B cell (primary cell): ENCODE measurements at regions not wholly inside any gene's neighbourhood (a gene's known extent, or its start where the extent isn't known, plus 50 kb on each side); places are given as distances from the start of the nearest gene placed in this dataset.

Experiments used
- ATAC-seq: fragments of 200-7000 bp; cut with Tn5 transposase; one replicate; pipeline ENCODE4 v1.10.0; 2021; ENCODE audit warnings: low read depth, mild to moderate bottlenecking, moderate number of reproducible peaks, moderate library complexity
- CTCF ChIA-PET: fragments of 350-600 bp; sonication (Branson Sonifier 250); formaldehyde crosslinking; loops from one replicate; lab custom pipeline; 2021; ENCODE audit warnings: antibody characterized with exemption, inconsistent platforms; lab: Charles Lee
- POLR2A ChIA-PET: fragments of 350-600 bp; sonication (Branson Sonifier 250); formaldehyde crosslinking; loops from one replicate; lab custom pipeline; 2021; ENCODE audit warnings: antibody characterized with exemption; lab: Charles Lee
- DNase-seq: peaks from one replicate; pipeline ENCODE4 v3.0.0; 2013
- H2AFZ ChIP-seq: 2 replicates; pipeline ENCODE4 v1.6.1; 2012; ENCODE audit warnings: mild to moderate bottlenecking, low read depth, low read length; ENCODE audit not compliant: insufficient read depth, poor library complexity, severe bottlenecking
- H3K27ac ChIP-seq, 2 donors: 1 replicate in 1 of 2; 2 replicates in 1 of 2; pipeline ENCODE4 v1.5.1; 2012 to 2013; ENCODE audit warnings: low read length in 2 of 2, mild to moderate bottlenecking in 2 of 2, moderate library complexity in 1 of 2
- H3K27me3 ChIP-seq, 4 experiments: fragments of 200-600 bp in 1 of 4; sonication (generic) in 1 of 4; replicated peaks in 1 of 4; 1 replicate in 2 of 4; 2 replicates in 2 of 4; pipeline versions ENCODE4 v1.6.1 to v1.7.0; 2013 to 2016; ENCODE audit warnings: low read length in 3 of 4, mild to moderate bottlenecking in 2 of 4, mixed read lengths in 1 of 4, moderate library complexity in 1 of 4; ENCODE audit not compliant: insufficient read depth in 4 of 4, control insufficient read depth in 3 of 4; ENCODE audit errors: control extremely low read depth in 1 of 4
- H3K36me3 ChIP-seq, 2 experiments: replicated peaks in 1 of 2; 1 replicate in 1 of 2; 2 replicates in 1 of 2; pipeline versions ENCODE4 v1.6.1 to v1.7.1; 2013; ENCODE audit warnings: low read length in 1 of 2; ENCODE audit not compliant: insufficient read depth in 2 of 2, control insufficient read depth in 1 of 2; ENCODE audit errors: control extremely low read depth in 1 of 2, extremely low read depth in 1 of 2
- H3K4me1 ChIP-seq, 2 donors: fragments of 200-600 bp in 1 of 2; sonication (generic) in 1 of 2; 1 replicate in 1 of 2; 2 replicates in 1 of 2; pipeline versions ENCODE4 v1.5.1 to v1.6.1; 2013 to 2017; ENCODE audit warnings: low read length in 2 of 2; ENCODE audit not compliant: control insufficient read depth in 2 of 2, insufficient read depth in 2 of 2
- H3K4me2 ChIP-seq: replicated peaks from 2 replicates; pipeline ENCODE3; 2012; ENCODE audit warnings: mild to moderate bottlenecking, low read depth, low read length; ENCODE audit not compliant: poor library complexity, severe bottlenecking
- H3K4me3 ChIP-seq, 5 experiments: fragments of 200-600 bp in 1 of 5; sonication (generic) in 1 of 5; 1 replicate in 3 of 5; 2 replicates in 2 of 5; pipeline versions ENCODE4 v1.5.1 to v1.7.0; 2011 to 2016; ENCODE audit warnings: low read length in 4 of 5, mild to moderate bottlenecking in 4 of 5, low read depth in 2 of 5, control low read depth in 1 of 5, moderate library complexity in 1 of 5; ENCODE audit not compliant: insufficient read depth in 1 of 5; ENCODE audit errors: control extremely low read depth in 1 of 5, extremely low read depth in 1 of 5
- H3K79me2 ChIP-seq: fragments of 200-600 bp; sonication (generic); one replicate; pipeline ENCODE4 v1.6.0; 2016; ENCODE audit warnings: low read length; ENCODE audit not compliant: control insufficient read depth, insufficient read depth
- H3K9ac ChIP-seq: fragments of 200-600 bp; sonication (generic); 2 replicates; pipeline ENCODE4 v1.6.1; 2017; ENCODE audit warnings: mild to moderate bottlenecking, low read length, moderate library complexity
- H3K9me3 ChIP-seq, 3 donors: one replicate each; pipeline versions ENCODE4 v1.6.1 to v1.7.1; 2013; ENCODE audit warnings: low read length in 2 of 3; ENCODE audit not compliant: control insufficient read depth in 2 of 3, insufficient read depth in 1 of 3; ENCODE audit errors: control extremely low read depth in 1 of 3
- H4K20me1 ChIP-seq: 2 replicates; pipeline ENCODE4 v1.6.0; 2012; ENCODE audit warnings: mild to moderate bottlenecking, low read length; ENCODE audit not compliant: insufficient read depth, control insufficient read depth, poor library complexity, severe bottlenecking
- H3K27ac Mint-ChIP-seq: one replicate; pipeline ENCODE4 v1.8.0; 2021; ENCODE audit warnings: mixed read lengths
- H3K27me3 Mint-ChIP-seq: one replicate; pipeline ENCODE4 v1.8.0; 2021; ENCODE audit warnings: mixed read lengths
- H3K4me1 Mint-ChIP-seq: one replicate; pipeline ENCODE4 v1.8.0; 2021; ENCODE audit warnings: mixed read lengths
- H3K4me3 Mint-ChIP-seq: one replicate; pipeline ENCODE4 v1.8.0; 2021; ENCODE audit warnings: mixed read lengths
- H3K9me3 Mint-ChIP-seq: one replicate; pipeline ENCODE4 v1.8.0; 2022; ENCODE audit warnings: mixed read lengths; ENCODE audit not compliant: insufficient read depth
- EZH2 ChIP-seq: IDR thresholded peaks from 2 replicates; pipeline ENCODE4 v1.6.1; 2012; ENCODE audit warnings: borderline replicate concordance, low read depth, mild to moderate bottlenecking, moderate library complexity, low read length; ENCODE audit not compliant: insufficient read depth, poor library complexity, severe bottlenecking
- WGBS: methylation state at CpG from one replicate; pipeline ENCODE4 v1.1.5; 2013; ENCODE audit warnings: missing lambda C conversion rate; ENCODE audit not compliant: insufficient coverage; 5-methylcytosine and 5-hydroxymethylcytosine counted together
- intact Hi-C: fragments of 100-400 bp; cut with micrococcal nuclease; formaldehyde crosslinking; loops from one replicate; pipeline ENCODE4 v1.10.0; 2022
- TF ChIP-seq, protein P1 (sequence below): fragments of 200-600 bp; IDR thresholded peaks from one replicate; pipeline ENCODE4 v1.8.0; 2022; ENCODE audit warnings: antibody characterized with exemption, mild to moderate bottlenecking

DNA sequence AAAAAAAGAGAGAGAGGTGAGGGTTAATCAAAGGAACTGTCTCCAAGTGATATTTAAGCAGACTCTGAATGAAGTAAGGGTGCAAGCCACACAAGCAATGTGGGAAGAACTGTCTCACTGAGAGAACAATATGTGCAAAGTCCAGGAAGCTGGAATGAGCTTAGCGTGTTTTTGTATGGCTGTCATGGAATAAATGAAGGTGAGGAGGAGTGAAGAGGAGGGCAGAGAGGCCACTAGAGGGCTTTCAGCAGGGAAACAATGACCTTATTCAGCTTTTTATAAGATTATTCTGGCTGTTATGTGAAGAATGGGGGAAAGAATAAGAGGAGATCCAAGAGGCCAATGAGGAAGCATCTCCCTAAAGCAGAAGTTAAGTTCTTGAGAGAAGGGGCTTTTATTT, 86.9 kb upstream of the COL8A1 start:
- CTCF ChIA-PET, result no interaction called here
- H3K4me3 Mint-ChIP-seq, result no peak overlapping the region
- Histone ChIP-seq H3K4me2 (no peak overlapping the region), H3K36me3 (no peaks in the 10 kb centered on the region), H3K79me2 (no peaks in the 10 kb centered on the region), H3K4me1 (no peaks in the 10 kb centered on the region), H3K9me3 (peaks cover 0 to 4% (median 0%) of the 10 kb centered on the region in 3 donors), H3K4me3 (no peak overlapping the region), H3K9ac (no peak overlapping the region), H2AFZ (no peak overlapping the region), H3K27me3 (no peaks in the 10 kb centered on the region), H3K27ac (no peak overlapping the region), H4K20me1 (no peaks in the 10 kb centered on the region)
- peaks cover 2% of the 10 kb centered on the region for H3K9me3 Mint-ChIP-seq
- intact Hi-C loops, result no loop called here
- TF ChIP-seq, protein P1, sequence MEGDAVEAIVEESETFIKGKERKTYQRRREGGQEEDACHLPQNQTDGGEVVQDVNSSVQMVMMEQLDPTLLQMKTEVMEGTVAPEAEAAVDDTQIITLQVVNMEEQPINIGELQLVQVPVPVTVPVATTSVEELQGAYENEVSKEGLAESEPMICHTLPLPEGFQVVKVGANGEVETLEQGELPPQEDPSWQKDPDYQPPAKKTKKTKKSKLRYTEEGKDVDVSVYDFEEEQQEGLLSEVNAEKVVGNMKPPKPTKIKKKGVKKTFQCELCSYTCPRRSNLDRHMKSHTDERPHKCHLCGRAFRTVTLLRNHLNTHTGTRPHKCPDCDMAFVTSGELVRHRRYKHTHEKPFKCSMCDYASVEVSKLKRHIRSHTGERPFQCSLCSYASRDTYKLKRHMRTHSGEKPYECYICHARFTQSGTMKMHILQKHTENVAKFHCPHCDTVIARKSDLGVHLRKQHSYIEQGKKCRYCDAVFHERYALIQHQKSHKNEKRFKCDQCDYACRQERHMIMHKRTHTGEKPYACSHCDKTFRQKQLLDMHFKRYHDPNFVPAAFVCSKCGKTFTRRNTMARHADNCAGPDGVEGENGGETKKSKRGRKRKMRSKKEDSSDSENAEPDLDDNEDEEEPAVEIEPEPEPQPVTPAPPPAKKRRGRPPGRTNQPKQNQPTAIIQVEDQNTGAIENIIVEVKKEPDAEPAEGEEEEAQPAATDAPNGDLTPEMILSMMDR, result no peak
- TF ChIP-seq EZH2, result no peak
- no peaks in the 10 kb centered on the region for H3K4me1 Mint-ChIP-seq
- 100% methylated on average over 1 of the region's 1 CpG for WGBS
- POLR2A ChIA-PET, result no interaction called here
- no peak for ATAC-seq
- H3K27ac Mint-ChIP-seq, result no peak overlapping the region
- H3K27me3 Mint-ChIP-seq, result no peaks in the 10 kb centered on the region
- DNase-seq, result no peak

GRCh38 chr3:99549957-99550603, 88.3 kb upstream of the COL8A1 start:
- H3K9me3 ChIP-seq, result no peaks in the 10 kb centered on the region
- Mint-ChIP-seq H3K9me3 (peaks cover under 1% of the 10 kb centered on the region), H3K27me3 (no peaks in the 10 kb centered on the region), H3K4me1 (no peaks in the 10 kb centered on the region), H3K27ac (no peak overlapping the region), H3K4me3 (no peak overlapping the region)
- no peaks in the 10 kb centered on the region for H4K20me1 ChIP-seq
- no peak overlapping the region for H3K27ac ChIP-seq
- no peak overlapping the region for H3K9ac ChIP-seq
- no peaks in the 10 kb centered on the region for H3K27me3 ChIP-seq
- WGBS, result 83% methylated on average over 2 of the region's 2 CpGs
- ChIA-PET CTCF (no interaction called here), POLR2A (no interaction called here)
- DNase-seq (no peak), ATAC-seq (no peak)
- no peaks in the 10 kb centered on the region for H3K4me1 ChIP-seq
- H3K4me2 ChIP-seq, result no peak overlapping the region
- H2AFZ ChIP-seq, result no peak overlapping the region
- intact Hi-C loops, result no loop called here
- H3K4me3 ChIP-seq, result no peak overlapping the region
- no peak for TF ChIP-seq EZH2
- TF ChIP-seq, protein P1, result no peak
- no peaks in the 10 kb centered on the region for H3K36me3 ChIP-seq
- H3K79me2 ChIP-seq, result no peaks in the 10 kb centered on the region
